ENCODE measurements at regions not wholly inside any gene's neighbourhood (a gene's known extent, or its start where the extent isn't known, plus 50 kb on each side); places are given as distances from the start of the nearest gene placed in this dataset.

DNA sequence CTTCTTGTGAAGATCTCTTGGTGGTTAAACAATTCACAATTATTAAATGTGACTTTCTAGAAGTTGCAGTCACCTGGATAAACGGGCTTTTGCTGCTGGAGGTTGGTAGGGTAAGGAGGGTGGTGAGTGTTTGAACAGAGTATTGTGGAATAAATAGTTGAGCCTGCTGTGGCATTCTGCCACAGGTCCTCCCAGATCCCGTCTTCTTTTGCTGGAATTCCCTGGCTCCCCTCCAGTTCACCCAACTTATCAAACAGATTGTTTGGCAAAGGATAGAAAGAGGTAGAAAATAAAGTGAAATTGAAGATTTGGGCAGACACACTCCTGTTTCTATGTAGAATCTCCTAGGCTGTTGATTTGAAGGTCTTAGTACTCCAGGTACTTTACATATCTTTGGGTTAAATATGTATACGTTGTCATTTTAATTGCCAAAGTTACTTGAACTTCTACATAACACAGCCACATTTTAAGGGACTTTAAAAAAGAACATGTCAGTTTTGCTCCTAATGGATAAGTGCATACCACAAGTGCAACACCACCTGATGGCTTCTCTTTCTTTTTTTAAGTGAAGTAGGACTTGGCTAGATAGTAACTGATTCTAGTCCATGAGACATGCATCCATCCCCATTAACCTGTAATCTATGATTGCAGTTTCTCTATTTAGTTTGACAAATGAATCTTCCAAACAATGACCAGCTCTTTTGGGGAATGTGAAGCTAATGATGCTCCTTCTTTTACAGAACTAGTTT, 83.0 kb downstream of the ARL4A start:
- DNase-seq (ENCODE audit: low read depth): no peak
- H3K4me3 ChIP-seq (ENCODE audit: low read depth, low read length): no peak overlapping the region
- no peaks in the 10 kb centered on the region for H3K36me3 ChIP-seq (ENCODE audit: control insufficient read depth, insufficient read depth, low read length)
- no peaks in the 10 kb centered on the region for H3K27me3 ChIP-seq (ENCODE audit: control insufficient read depth, insufficient read depth, low read length)
- TF ChIP-seq, protein P1, sequence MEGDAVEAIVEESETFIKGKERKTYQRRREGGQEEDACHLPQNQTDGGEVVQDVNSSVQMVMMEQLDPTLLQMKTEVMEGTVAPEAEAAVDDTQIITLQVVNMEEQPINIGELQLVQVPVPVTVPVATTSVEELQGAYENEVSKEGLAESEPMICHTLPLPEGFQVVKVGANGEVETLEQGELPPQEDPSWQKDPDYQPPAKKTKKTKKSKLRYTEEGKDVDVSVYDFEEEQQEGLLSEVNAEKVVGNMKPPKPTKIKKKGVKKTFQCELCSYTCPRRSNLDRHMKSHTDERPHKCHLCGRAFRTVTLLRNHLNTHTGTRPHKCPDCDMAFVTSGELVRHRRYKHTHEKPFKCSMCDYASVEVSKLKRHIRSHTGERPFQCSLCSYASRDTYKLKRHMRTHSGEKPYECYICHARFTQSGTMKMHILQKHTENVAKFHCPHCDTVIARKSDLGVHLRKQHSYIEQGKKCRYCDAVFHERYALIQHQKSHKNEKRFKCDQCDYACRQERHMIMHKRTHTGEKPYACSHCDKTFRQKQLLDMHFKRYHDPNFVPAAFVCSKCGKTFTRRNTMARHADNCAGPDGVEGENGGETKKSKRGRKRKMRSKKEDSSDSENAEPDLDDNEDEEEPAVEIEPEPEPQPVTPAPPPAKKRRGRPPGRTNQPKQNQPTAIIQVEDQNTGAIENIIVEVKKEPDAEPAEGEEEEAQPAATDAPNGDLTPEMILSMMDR (IDR thresholded peaks at IDR 0.05; ENCODE audit: insufficient read depth, low read length, poor library complexity, severe bottlenecking): no peak

DNA sequence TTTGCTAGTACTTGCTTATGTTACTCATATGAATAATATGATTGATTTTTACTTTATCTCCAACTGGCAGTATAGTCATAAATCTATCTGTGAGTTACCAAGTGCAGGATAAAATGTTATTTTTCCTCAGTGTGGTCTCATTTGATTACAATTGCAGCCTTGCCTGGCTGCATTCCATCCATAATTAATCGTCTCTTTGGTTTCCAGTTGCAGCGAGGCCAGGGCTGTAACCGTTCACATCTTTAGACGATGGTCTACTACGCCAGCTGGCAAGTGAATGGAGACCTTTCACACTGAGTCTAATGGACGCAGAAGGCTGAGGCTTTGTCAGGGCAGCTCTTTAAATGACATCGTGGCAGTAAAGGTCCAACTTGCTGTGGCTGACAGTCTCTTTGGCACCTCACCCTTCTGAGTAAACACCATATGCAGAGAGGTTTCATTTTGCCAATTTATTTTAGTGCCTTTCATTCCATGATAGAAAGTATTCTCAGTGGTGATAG, 84.0 kb downstream of the ARL4A start:
- TF ChIP-seq, protein P1 (IDR thresholded peaks at IDR 0.05; ENCODE audit: insufficient read depth, low read length, poor library complexity, severe bottlenecking): no peak
- Histone ChIP-seq H3K4me3 (ENCODE audit: low read depth, low read length) (no peak overlapping the region), H3K36me3 (ENCODE audit: control insufficient read depth, insufficient read depth, low read length) (no peaks in the 10 kb centered on the region), H3K27me3 (ENCODE audit: control insufficient read depth, insufficient read depth, low read length) (no peaks in the 10 kb centered on the region)
- DNase-seq (ENCODE audit: low read depth): no peak

DNA sequence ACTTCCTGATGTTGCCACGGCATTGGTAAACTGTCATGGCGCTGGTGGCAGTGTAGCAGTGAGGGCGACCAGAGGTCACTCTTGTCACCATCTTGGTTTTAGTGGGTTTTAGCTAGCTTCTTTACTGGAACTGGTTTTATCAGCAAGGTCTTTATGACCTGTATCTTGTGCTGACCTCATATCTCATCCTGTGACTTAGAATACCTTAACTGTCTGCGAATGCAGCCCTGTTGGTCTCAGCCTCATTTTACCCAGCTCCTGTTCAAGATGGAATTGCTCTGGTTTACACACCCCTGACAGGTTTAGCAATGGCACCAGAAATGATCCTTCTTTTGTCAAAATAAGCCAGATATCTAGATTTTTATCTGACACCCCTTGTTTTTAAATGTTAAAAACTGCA, 85.3 kb downstream of the ARL4A start:
- Histone ChIP-seq H3K4me3 (ENCODE audit: low read depth, low read length) (no peak overlapping the region), H3K27me3 (ENCODE audit: control insufficient read depth, insufficient read depth, low read length) (no peaks in the 10 kb centered on the region), H3K36me3 (ENCODE audit: control insufficient read depth, insufficient read depth, low read length) (no peaks in the 10 kb centered on the region)
- DNase-seq (ENCODE audit: low read depth): no peak
- TF ChIP-seq, protein P1 (IDR thresholded peaks at IDR 0.05; ENCODE audit: insufficient read depth, low read length, poor library complexity, severe bottlenecking): no peak

DNA sequence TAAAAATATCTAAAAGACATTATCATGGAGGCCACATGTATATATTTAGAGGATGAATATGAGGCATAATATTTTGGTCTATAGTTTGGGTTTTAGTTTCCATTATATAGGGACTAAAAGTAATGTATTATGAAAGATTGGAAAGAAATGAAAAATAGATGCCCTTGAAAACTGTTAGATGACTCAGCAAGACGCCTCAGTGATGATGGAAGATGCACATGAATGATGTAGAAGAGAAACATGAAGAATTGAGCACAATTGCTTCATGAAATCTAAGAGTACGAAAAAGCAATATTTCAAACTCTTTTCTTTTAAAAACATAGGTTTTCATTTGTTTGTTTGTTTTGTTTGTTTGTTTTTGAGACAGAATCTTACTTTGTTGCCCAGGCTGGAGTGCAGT, 89.8 kb downstream of the ARL4A start:
- no peak for DNase-seq (ENCODE audit: low read depth)
- Histone ChIP-seq H3K4me3 (ENCODE audit: low read depth, low read length) (no peak overlapping the region), H3K36me3 (ENCODE audit: control insufficient read depth, insufficient read depth, low read length) (no peaks in the 10 kb centered on the region), H3K27me3 (ENCODE audit: control insufficient read depth, insufficient read depth, low read length) (no peaks in the 10 kb centered on the region)
- TF ChIP-seq, protein P1 (IDR thresholded peaks at IDR 0.05; ENCODE audit: insufficient read depth, low read length, poor library complexity, severe bottlenecking): no peak

DNA sequence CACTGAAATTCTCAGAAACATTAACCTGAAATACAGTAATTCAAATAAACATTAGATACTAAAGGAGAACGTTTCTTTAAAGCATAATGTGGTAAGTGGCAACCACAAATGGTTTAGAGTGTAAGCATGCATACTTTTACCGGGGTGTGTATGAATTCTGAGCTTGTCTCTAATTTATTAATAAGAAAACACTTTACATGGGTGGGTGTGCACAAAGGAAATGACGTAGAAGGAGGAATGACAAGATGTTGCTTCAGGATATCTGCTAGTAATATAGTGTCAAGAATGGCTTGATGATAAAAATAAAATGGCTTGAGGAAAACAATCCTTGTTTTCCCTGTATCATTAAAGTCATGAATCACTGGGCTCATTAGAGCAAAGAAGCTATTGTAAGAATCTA, 92.5 kb downstream of the ARL4A start:
- Histone ChIP-seq H3K4me3 (ENCODE audit: low read depth, low read length) (no peak overlapping the region), H3K36me3 (ENCODE audit: control insufficient read depth, insufficient read depth, low read length) (no peaks in the 10 kb centered on the region), H3K27me3 (ENCODE audit: control insufficient read depth, insufficient read depth, low read length) (no peaks in the 10 kb centered on the region)
- DNase-seq (ENCODE audit: low read depth): no peak
- TF ChIP-seq, protein P1 (IDR thresholded peaks at IDR 0.05; ENCODE audit: insufficient read depth, low read length, poor library complexity, severe bottlenecking): no peak
